Activated naive CD4-positive, alpha-beta T cell treated with anti-CD3 and anti-CD28 coated beads, Interleukin-2, amount 10 ng/mL, durations not matched to agents 7 days and 5 days (primary cell): ENCODE measurements at regions not wholly inside any gene's neighbourhood (a gene's known extent, or its start where the extent isn't known, plus 50 kb on each side); places are given as distances from the start of the nearest gene placed in this dataset.
"Not testable (repeated sequence)": the region's sequence is repeated elsewhere in the genome, so short reads cannot be mapped to it uniquely, and the experiment has no call there.

Source experiments
- CTCF ChIA-PET: fragments of 350-600 bp; sonication (Branson Sonifier 250); formaldehyde crosslinking; loops from one replicate; lab custom pipeline; 2021; ENCODE audit warnings: antibody characterized with exemption; lab: Charles Lee
- DNase-seq: peaks from one replicate; pipeline ENCODE4 v3.0.0-alpha.2; 2020
- H3K27ac Mint-ChIP-seq: one replicate; pipeline ENCODE4 v1.8.0; 2021; ENCODE audit warnings: mild to moderate bottlenecking, moderate library complexity, mixed read lengths
- H3K27me3 Mint-ChIP-seq: one replicate; pipeline ENCODE4 v1.8.0; 2021; ENCODE audit warnings: mild to moderate bottlenecking, mixed read lengths
- H3K36me3 Mint-ChIP-seq: one replicate; pipeline ENCODE4 v1.8.0; 2021; ENCODE audit warnings: mixed read lengths
- H3K4me1 Mint-ChIP-seq: one replicate; pipeline ENCODE4 v1.8.0; 2021; ENCODE audit warnings: mixed read lengths
- H3K4me3 Mint-ChIP-seq: one replicate; pipeline ENCODE4 v1.8.0; 2021; ENCODE audit warnings: mild to moderate bottlenecking, moderate library complexity, mixed read lengths
- H3K9me3 Mint-ChIP-seq: one replicate; pipeline ENCODE4 v1.8.0; 2021; ENCODE audit warnings: mixed read lengths

- no peaks in the 10 kb centered on the region for H3K4me1 Mint-ChIP-seq
- H3K27ac Mint-ChIP-seq = no peak overlapping the region
- CTCF ChIA-PET = no interaction called here
- DNase-seq = no peak
- H3K9me3 Mint-ChIP-seq = peaks cover 5% of the 10 kb centered on the region
- H3K36me3 Mint-ChIP-seq = no peaks in the 10 kb centered on the region
- H3K27me3 Mint-ChIP-seq = no peaks in the 10 kb centered on the region
- H3K4me3 Mint-ChIP-seq = no peak overlapping the region
These were observed 236.9 kb upstream of the SPAG17 start for GRCh38 chr1:118421868-118422350.

DNA sequence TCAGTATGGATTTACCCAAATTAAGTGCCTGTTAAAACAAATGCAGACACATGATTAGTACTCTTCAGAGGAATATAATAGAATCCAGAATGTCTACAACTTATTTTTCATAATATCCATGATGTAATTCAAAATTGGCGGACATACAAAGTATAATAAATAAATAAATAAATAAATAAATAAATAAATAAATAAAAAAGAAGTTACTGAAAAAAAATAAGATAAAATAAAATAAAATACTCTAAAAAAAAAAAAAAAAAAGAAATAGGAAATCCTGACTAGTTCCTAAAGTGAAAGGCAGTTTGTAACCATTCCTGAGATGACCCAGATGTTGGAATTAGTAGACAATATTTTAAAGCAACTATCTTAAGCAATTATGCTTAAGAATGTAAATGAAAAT is 219.0 kb upstream of the SPAG17 start:
- Mint-ChIP-seq H3K36me3 (no peaks in the 10 kb centered on the region), H3K4me3 (no peak overlapping the region), H3K4me1 (no peaks in the 10 kb centered on the region), H3K27ac (no peak overlapping the region), H3K27me3 (no peaks in the 10 kb centered on the region), H3K9me3 (peaks cover 15% of the 10 kb centered on the region)
- DNase-seq = no peak
- CTCF ChIA-PET = no interaction called here

DNA sequence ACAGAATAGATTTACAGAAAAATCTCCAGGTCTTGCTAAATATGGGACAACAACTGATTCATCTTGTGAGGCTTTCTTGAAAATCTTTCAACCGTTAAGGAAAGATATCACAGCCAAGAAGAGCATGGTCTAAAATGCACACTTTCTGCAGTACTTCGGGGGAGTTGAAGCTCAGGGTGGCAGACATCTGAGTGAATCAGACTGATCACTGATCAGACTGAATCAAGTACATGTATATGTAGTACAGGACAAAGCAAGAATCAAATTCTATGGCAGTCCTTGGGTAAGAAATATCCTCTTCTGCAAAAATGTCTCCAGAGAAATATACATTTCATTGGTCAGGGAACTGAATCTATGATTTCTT is 212.4 kb upstream of the SPAG17 start:
- Mint-ChIP-seq H3K36me3 (no peaks in the 10 kb centered on the region), H3K27ac (no peak overlapping the region), H3K27me3 (no peaks in the 10 kb centered on the region), H3K4me1 (no peaks in the 10 kb centered on the region), H3K9me3 (no peaks in the 10 kb centered on the region), H3K4me3 (no peak overlapping the region)
- CTCF ChIA-PET = no interaction called here
- DNase-seq = no peak

GRCh38 chr1:118396829-118397495 is 211.9 kb upstream of the SPAG17 start:
- DNase-seq = no peak
- Mint-ChIP-seq H3K4me1 (no peaks in the 10 kb centered on the region), H3K36me3 (no peaks in the 10 kb centered on the region), H3K9me3 (no peaks in the 10 kb centered on the region), H3K27me3 (no peaks in the 10 kb centered on the region), H3K27ac (no peak overlapping the region), H3K4me3 (no peak overlapping the region)
- CTCF ChIA-PET = no interaction called here

- Mint-ChIP-seq H3K27me3 (no peaks in the 10 kb centered on the region), H3K27ac (no peak overlapping the region), H3K4me1 (no peaks in the 10 kb centered on the region), H3K9me3 (no peaks in the 10 kb centered on the region), H3K36me3 (no peaks in the 10 kb centered on the region), H3K4me3 (no peak overlapping the region)
- DNase-seq = no peak
- CTCF ChIA-PET = no interaction called here
These were observed 211.3 kb upstream of the SPAG17 start for GRCh38 chr1:118396279-118396678.

GRCh38 chr1:118395430-118395991 is 210.5 kb upstream of the SPAG17 start:
- no peaks in the 10 kb centered on the region for H3K4me1 Mint-ChIP-seq
- no peaks in the 10 kb centered on the region for H3K36me3 Mint-ChIP-seq
- H3K9me3 Mint-ChIP-seq = no peaks in the 10 kb centered on the region
- H3K27ac Mint-ChIP-seq = no peak overlapping the region
- no peak for DNase-seq
- H3K4me3 Mint-ChIP-seq = no peak overlapping the region
- H3K27me3 Mint-ChIP-seq = no peaks in the 10 kb centered on the region
- CTCF ChIA-PET = no interaction called here

- no peaks in the 10 kb centered on the region for H3K36me3 Mint-ChIP-seq
- H3K9me3 Mint-ChIP-seq = peaks cover 2% of the 10 kb centered on the region
- no peak overlapping the region for H3K27ac Mint-ChIP-seq
- no peaks in the 10 kb centered on the region for H3K27me3 Mint-ChIP-seq
- no peaks in the 10 kb centered on the region for H3K4me1 Mint-ChIP-seq
- CTCF ChIA-PET = no interaction called here
- DNase-seq = no peak
- no peak overlapping the region for H3K4me3 Mint-ChIP-seq
These were observed 205.9 kb upstream of the SPAG17 start for GRCh38 chr1:118390955-118391354.

DNA sequence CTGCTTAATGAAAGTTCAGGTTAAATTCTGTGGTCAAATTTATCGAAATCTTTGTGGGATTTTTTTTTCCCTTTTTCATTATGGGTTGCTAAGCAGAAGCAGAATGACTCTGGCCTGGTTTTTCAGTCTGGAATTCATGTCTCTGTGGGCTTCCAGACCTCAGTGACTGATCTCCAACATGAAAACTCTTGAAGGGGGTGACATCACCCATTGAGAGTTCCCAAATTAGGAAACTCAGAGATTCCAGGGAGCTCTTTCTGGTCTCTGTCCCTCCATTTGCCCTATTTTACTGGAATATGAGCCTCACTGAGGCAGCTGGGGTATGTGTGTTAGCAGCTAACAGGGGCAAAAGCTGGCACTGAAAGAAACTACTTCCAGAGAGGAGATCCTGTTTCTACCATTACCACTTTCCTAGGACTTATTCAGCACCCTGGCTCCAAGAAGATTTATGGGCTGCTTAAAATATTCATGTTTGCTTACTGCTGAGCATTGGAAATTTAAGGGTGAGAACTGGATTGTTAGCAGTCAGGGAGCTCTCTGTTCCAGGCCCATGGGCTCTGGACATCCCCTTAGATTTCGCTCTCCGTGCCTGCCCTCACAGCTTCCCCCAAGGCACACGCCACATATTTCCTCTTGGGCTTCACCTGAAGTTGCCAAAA is 203.4 kb upstream of the SPAG17 start:
- no peak for DNase-seq
- H3K9me3 Mint-ChIP-seq = peaks cover 2% of the 10 kb centered on the region
- no peak overlapping the region for H3K4me3 Mint-ChIP-seq
- H3K36me3 Mint-ChIP-seq = no peaks in the 10 kb centered on the region
- H3K27ac Mint-ChIP-seq = no peak overlapping the region
- no peaks in the 10 kb centered on the region for H3K27me3 Mint-ChIP-seq
- CTCF ChIA-PET = no interaction called here
- no peaks in the 10 kb centered on the region for H3K4me1 Mint-ChIP-seq

DNA sequence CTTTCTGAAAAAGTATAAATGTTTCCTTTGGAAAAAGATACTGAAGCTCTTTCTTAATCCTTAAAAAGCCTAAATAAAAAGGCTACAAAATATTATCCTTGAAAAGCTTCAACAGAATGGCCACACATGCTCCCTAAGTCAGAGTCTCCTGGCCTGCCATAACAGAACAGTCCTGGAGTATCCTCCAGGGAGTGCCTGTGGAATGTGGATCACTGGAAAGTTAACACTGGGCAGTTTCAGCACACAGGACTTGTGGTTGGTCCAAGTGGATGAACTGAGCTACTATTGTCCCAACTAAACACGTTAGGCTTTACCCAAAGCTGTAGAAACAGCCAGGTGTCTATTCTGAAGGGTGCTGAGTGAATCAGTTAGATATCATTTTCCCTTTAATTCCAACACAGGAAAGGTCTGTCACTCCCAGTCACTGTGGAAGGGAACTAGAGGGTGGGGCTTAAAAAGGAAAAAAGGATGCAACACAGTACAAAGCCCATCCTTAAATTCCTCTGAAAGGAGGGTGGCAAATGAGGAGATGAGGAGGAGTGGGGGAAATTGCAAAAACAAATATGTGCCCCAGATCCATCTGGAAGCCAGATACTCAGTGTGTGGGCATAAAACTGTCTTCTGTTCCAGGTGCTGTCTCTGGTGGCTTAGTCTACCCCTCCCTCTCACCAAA is 196.3 kb upstream of the SPAG17 start:
- Mint-ChIP-seq H3K4me3 (no peak overlapping the region), H3K36me3 (no peaks in the 10 kb centered on the region), H3K9me3 (peaks cover 11% of the 10 kb centered on the region), H3K4me1 (no peaks in the 10 kb centered on the region), H3K27ac (no peak overlapping the region), H3K27me3 (no peaks in the 10 kb centered on the region)
- CTCF ChIA-PET = no interaction called here
- no peak for DNase-seq

DNA sequence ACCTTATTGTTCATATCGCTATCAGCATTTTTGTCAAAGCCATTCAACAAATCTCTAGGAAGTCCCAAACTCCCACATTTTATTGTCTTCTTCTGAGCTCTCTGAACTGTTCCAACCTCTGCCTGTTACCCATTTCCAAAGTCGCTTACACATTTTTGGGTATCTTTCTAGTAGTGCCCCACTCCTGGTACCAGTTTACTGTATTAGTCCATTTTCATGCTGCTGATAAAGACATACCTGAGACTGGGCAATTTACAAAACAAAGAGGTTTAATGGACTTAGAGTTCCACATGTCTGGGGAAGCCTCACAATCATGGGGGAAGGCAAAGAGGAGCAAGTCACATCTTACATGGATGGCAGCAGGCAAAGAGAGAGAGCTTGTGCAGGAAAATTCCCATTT is 192.2 kb upstream of the SPAG17 start:
- H3K27ac Mint-ChIP-seq, DNase-seq, H3K4me1 Mint-ChIP-seq, H3K4me3 Mint-ChIP-seq, CTCF ChIA-PET, H3K27me3 Mint-ChIP-seq, H3K36me3 Mint-ChIP-seq: not testable (repeated sequence)
- peaks cover 26% of the 10 kb centered on the region for H3K9me3 Mint-ChIP-seq

DNA sequence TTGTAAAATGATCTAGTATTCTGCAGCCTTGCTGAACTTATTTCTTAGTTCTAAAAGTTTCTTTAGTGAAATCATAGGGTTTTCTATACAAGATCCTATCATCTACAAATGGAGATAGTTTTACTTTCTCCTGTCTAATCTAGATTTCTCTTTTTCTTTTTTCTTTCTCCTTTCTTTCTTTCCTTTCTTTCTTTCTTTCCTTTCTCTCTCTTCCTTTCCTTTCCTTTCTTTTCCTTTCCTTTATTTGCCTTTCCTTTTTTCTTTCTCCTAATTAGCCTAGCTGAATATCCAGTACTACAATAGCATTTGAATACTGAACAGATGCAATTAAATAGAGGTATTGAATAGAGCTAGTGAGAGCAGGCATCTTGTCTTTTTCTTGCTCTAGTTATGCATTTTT is 186.6 kb upstream of the SPAG17 start:
- CTCF ChIA-PET = interaction anchor here (0.7 kb wide), 1 partner anchor 676 kb away, joined by 3 read pairs; no protein-coding TSS in a partner anchor
- Mint-ChIP-seq H3K36me3 (no peaks in the 10 kb centered on the region), H3K27me3 (no peaks in the 10 kb centered on the region), H3K4me1 (no peaks in the 10 kb centered on the region), H3K27ac (no peak overlapping the region), H3K9me3 (peaks cover 31% of the 10 kb centered on the region), H3K4me3 (no peak overlapping the region)
- DNase-seq = no peak

GRCh38 chr1:118370861-118371260 is 185.8 kb upstream of the SPAG17 start:
- H3K36me3 Mint-ChIP-seq = no peaks in the 10 kb centered on the region
- no peak overlapping the region for H3K4me3 Mint-ChIP-seq
- CTCF ChIA-PET = interaction anchor here (0.7 kb wide), 1 partner anchor 677 kb away, joined by 3 read pairs; no protein-coding TSS in a partner anchor
- DNase-seq = no peak
- H3K27ac Mint-ChIP-seq = no peak overlapping the region
- no peaks in the 10 kb centered on the region for H3K27me3 Mint-ChIP-seq
- no peaks in the 10 kb centered on the region for H3K4me1 Mint-ChIP-seq
- peaks cover 37% of the 10 kb centered on the region for H3K9me3 Mint-ChIP-seq

- H3K27ac Mint-ChIP-seq = no peak overlapping the region
These were observed 181.3 kb upstream of the SPAG17 start for GRCh38 chr1:118366286-118366685.

GRCh38 chr1:118364882-118365281 is 179.9 kb upstream of the SPAG17 start:
- no peaks in the 10 kb centered on the region for H3K4me1 Mint-ChIP-seq
- no peak for DNase-seq
- CTCF ChIA-PET = no interaction called here
- peaks cover 33% of the 10 kb centered on the region for H3K9me3 Mint-ChIP-seq
- no peaks in the 10 kb centered on the region for H3K27me3 Mint-ChIP-seq
- H3K36me3 Mint-ChIP-seq = no peaks in the 10 kb centered on the region
- no peak overlapping the region for H3K27ac Mint-ChIP-seq
- H3K4me3 Mint-ChIP-seq = no peak overlapping the region

More at GRCh38 chr1:118366286-118366685, 181.3 kb upstream of the SPAG17 start:
- CTCF ChIA-PET = no interaction called here
- Mint-ChIP-seq H3K9me3 (peaks cover 38% of the 10 kb centered on the region), H3K4me1 (no peaks in the 10 kb centered on the region), H3K36me3 (no peaks in the 10 kb centered on the region), H3K4me3 (no peak overlapping the region), H3K27me3 (no peaks in the 10 kb centered on the region)
- no peak for DNase-seq
